Stimulated activated CD8-positive, alpha-beta memory T cell treated with anti-CD3 and anti-CD28 coated beads, Interleukin-15, amount 100 ng/mL, for 48 hours (primary cell): ENCODE measurements at regions not wholly inside any gene's neighbourhood (a gene's known extent, or its start where the extent isn't known, plus 50 kb on each side); places are given as distances from the start of the nearest gene placed in this dataset.
A peak's percentile ranks its signal among the peaks of the same experiment; 100 is the strongest.
"Not testable (repeated sequence)": the region's sequence is repeated elsewhere in the genome, so short reads cannot be mapped to it uniquely, and the experiment has no call there.

ENCODE experiments used
- DNase-seq, 2 donors: peaks; one replicate each; pipeline ENCODE4 v3.0.0-alpha.2; 2020; ENCODE audit warnings: low read depth in 2 of 2

GRCh38 chr17:64728041-64728695 is 66.1 kb upstream of the SMURF2 start:
- no peak for DNase-seq

GRCh38 chr17:64726025-64726424 is 63.9 kb upstream of the SMURF2 start:
- DNase-seq = not testable (repeated sequence)

GRCh38 chr17:64724246-64724645 is 62.1 kb upstream of the SMURF2 start:
- DNase-seq = not testable (repeated sequence)

GRCh38 chr17:64723781-64724180 is 61.7 kb upstream of the SMURF2 start:
- DNase-seq = no peak

- DNase-seq = not testable (repeated sequence)
Observed at GRCh38 chr17:64721556-64721955, 59.4 kb upstream of the SMURF2 start.

GRCh38 chr17:64720253-64720652 is 58.1 kb upstream of the SMURF2 start:
- not testable (repeated sequence) for DNase-seq

GRCh38 chr17:64719517-64719916 is 57.4 kb upstream of the SMURF2 start:
- DNase-seq = not testable (repeated sequence)

GRCh38 chr17:64718816-64719215 is 56.7 kb upstream of the SMURF2 start:
- DNase-seq = not testable (repeated sequence)

GRCh38 chr17:64718058-64718457 is 56.0 kb upstream of the SMURF2 start:
- no peak for DNase-seq

GRCh38 chr17:64716496-64716895 is 54.4 kb upstream of the SMURF2 start:
- DNase-seq = not testable (repeated sequence)

GRCh38 chr17:64713786-64714185 is 51.7 kb upstream of the SMURF2 start:
- DNase-seq = not testable (repeated sequence)

GRCh38 chr17:64712557-64713351 is 50.6 kb upstream of the SMURF2 start:
- DNase-seq = peak in 1 of 2 donors; percentile 15
